ENCODE measurements at regions not wholly inside any gene's neighbourhood (a gene's known extent, or its start where the extent isn't known, plus 50 kb on each side); places are given as distances from the start of the nearest gene placed in this dataset.
"Not testable (repeated sequence)": the region's sequence is repeated elsewhere in the genome, so short reads cannot be mapped to it uniquely, and the experiment has no call there.

GRCh38 chr3:87873136-87873535, 185.7 kb downstream of the CGGBP1 start:
- no peak for DNase-seq (ENCODE audit: low spot score)

GRCh38 chr3:87867001-87867400, 191.8 kb downstream of the CGGBP1 start:
- DNase-seq (ENCODE audit: low spot score): no peak

- DNase-seq (ENCODE audit: low spot score): no peak
Measured at GRCh38 chr3:87856126-87856525, 202.7 kb downstream of the CGGBP1 start.

- DNase-seq (ENCODE audit: low spot score): no peak
Measured at GRCh38 chr3:87855616-87856015, 203.2 kb downstream of the CGGBP1 start.

GRCh38 chr3:87855211-87855610, 203.6 kb downstream of the CGGBP1 start:
- no peak for DNase-seq (ENCODE audit: low spot score)

DNA sequence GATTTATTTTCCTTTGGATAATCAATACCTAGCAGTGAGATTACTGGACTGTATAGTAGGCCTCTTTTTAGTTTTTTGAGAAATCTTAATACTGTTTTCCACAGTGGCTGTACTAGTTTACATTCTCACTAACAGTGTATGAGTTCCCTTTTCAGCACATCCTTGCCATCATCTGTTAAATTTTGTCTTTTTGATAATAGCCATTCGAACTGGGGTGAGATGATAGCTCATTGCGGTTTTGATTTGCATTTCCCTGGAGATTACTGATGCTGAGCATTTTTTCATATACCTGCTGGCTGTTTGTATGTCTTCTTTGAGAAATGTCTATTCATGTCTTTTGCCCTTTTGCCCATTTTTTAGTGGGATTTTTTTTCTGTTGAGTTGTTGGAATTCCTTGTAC, 210.8 kb downstream of the CGGBP1 start:
- no peak for DNase-seq (ENCODE audit: low spot score)

DNA sequence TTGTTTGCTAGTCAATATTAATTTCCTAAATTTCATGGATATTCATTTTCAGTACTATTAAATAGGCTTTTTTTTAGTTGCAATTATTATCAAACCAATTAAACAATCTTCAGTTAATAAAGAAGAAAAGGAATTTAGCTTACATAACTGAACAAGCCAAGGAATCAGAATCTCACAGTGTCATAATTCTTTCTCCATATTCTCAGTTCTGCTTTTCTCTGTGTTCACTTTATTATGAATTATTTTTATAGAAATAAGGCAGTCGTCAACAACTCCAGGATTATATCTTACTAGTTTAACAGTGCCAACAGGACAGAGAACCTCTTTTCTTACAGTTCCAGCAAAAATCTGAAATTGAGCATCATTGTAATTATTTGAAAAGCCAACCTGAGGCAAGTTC, 221.7 kb downstream of the CGGBP1 start:
- no peak for DNase-seq (ENCODE audit: low spot score)

GRCh38 chr3:87836026-87836425, 222.8 kb downstream of the CGGBP1 start:
- no peak for DNase-seq (ENCODE audit: low spot score)

DNA sequence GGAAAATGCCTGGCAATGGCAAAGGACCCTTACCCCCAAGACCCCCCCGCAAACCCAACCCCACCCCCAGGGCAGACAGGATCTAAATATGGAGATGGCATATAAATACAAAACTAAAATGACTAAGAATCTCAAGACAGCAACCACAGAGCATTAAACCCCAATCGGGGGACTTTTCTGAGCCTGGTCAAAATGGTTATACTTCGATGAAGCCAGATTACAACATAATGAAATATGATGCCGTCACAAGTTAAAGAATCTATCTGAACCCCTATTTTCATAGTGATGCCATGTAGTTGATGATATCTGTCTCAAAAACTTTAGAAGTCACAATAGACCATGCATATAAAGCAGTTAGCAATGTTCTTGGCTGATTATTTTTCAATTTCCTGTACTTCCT, 223.6 kb downstream of the CGGBP1 start:
- no peak for DNase-seq (ENCODE audit: low spot score)

DNA sequence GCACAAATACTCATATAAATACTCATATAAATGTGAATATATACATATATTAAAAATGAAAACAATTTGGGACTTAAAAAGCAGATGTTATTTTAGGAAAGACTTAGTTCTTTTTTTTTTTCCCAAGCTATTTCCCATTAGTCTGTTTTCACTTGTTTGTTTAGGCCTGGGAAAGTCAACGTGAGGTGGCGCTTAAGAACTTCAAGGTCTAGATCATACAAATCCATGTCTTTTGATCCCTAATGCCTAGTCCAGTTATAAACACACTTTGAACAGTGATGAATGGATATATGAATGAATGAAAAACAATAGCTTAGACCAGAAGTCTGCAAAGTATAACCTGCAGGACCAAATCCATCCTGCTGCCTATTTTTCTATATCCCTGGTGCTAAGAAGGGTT, 224.5 kb downstream of the CGGBP1 start:
- no peak for DNase-seq (ENCODE audit: low spot score)

GRCh38 chr3:87833039-87833377, 225.8 kb downstream of the CGGBP1 start:
- DNase-seq (ENCODE audit: low spot score): no peak

DNA sequence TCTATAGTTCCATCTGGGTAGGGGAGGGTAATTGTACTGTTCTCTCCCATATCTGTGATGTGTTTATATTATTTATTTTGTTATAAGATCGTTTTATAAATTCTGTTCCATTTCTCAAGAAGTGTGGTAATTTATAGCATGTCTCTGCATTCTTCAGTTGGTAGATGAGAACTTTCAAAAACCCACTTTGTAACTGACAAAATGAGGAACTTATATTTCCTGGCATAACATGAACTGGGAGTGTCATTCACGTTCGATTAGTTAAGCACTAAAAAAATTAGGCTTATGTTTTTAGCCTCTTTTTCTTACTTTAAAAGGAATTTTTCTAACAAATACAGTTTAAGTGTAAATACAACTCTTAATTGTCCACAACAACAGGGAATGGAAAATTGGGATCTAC, 230.8 kb downstream of the CGGBP1 start:
- DNase-seq (ENCODE audit: low spot score): no peak

- DNase-seq (ENCODE audit: low spot score): no peak
Measured at GRCh38 chr3:87822563-87822962, 236.2 kb downstream of the CGGBP1 start.

- DNase-seq (ENCODE audit: low spot score): not testable (repeated sequence)
Measured at GRCh38 chr3:87813503-87813902, 245.3 kb downstream of the CGGBP1 start.

DNA sequence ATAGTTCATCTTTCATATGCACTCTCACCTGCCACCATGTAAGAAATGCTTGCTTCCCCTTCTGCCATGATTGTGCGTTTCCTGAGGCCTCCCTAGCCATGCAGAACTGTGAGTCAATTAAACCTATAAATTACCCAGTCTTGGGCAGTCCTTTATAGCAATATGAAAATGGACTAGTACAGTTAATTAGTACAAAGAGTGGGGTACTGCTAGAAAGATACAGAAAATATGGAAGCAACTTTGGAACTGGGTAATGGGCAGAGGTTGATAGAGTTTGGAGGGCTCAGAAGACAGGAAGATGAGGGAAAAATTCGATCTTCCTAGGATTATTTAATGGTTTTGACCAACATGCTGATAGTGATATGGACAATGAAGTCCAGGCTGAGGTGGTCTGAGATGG, 246.9 kb downstream of the CGGBP1 start:
- DNase-seq (ENCODE audit: low spot score): no peak

GRCh38 chr3:87810452-87811016, 248.3 kb downstream of the CGGBP1 start:
- no peak for DNase-seq (ENCODE audit: low spot score)

GRCh38 chr3:87805670-87806069, 253.1 kb downstream of the CGGBP1 start:
- no peak for DNase-seq (ENCODE audit: low spot score)

DNA sequence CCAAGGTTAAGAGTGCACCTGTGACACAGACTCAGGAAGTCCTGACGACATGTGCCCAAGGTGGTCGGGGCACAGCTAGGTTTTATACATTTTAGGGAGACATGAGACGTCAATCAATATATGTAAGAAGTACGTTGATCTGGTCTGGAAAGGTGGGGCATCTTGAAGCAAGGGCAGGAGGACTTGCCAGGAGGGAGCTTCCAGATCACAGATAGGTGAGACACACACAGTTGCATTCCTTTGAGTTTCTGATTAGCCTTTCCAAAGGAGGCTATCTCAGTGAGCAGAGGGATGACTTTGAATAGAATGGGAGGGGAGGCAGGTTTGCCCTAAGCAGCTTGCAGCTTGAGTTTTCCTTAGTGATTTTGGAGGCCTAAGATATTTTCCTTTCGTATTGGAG, 257.4 kb downstream of the CGGBP1 start:
- no peak for DNase-seq (ENCODE audit: low spot score)

DNA sequence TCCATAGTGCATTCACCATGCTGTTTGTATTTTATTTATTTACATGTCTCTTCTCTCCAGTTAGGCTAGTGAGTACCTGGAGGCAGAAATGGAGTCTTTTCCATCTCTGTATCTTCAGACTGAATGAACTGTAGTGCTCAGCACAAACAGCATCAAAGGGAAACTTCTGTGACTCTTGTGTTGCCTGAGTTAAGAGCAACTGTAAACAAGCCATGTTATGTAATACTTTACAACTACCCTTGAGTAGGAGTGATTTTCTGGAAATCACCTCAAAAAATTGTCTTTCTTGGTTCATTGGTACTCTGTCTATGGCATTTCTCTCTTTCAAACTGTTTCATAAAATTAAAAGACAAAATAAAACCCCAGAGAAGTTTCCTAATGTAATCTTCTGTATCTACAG, 258.3 kb downstream of the CGGBP1 start:
- no peak for DNase-seq (ENCODE audit: low spot score)

DNA sequence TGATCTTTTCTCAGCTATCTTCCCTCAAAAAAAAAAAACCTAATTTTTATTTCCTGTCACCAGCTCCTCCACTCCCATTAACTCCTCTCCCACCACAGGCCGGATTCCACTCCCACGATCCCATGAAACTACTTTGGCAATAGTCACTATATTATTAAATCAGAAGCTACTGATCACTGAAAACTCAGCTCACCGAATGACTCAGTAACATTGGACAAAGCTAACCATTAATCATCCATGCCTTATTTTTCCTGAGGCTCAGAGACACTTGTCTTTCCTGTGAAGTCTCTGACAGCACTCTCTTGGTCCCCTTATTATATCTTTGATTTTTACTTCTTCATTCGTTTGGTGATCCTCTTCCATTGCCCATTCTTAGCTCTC, 260.2 kb downstream of the CGGBP1 start:
- no peak for DNase-seq (ENCODE audit: low spot score)

DNA sequence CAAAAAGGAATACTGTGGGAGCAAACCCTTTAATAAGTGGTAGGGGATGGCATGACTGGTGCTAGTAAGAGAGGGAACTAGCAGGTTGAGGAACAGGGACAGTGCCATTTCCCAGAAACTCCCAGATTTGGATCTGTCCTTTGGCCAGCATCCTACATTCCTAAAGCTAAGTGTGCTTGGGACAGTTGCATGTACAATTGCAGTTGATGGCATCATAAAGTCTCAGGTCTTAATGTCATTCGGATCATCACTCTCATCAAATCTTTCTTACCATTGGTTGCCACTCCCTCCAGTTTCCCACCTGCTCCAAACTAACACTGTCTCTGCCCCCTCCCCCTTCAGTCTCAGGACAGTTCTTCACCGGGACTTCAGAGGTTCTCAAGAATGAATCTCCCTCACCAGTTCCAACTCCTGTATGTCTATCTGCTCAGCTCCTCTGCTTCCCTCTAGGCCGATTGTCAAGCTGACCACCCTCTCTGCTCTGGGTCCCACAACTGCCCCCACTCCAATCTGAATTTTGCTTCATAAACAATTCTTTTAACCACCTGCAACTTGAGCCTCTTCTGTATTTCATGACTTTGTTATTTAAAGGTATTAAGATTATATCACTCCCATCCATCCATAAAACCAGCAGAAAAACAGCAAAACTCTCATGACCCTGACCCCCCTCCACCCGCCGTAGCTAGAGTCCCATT, 260.8 kb downstream of the CGGBP1 start:
- no peak for DNase-seq (ENCODE audit: low spot score)

GRCh38 chr3:87796843-87797185, 262.0 kb downstream of the CGGBP1 start:
- DNase-seq (ENCODE audit: low spot score): no peak

- DNase-seq (ENCODE audit: low spot score): no peak
Measured at GRCh38 chr3:87796137-87796842, 262.5 kb downstream of the CGGBP1 start.

DNA sequence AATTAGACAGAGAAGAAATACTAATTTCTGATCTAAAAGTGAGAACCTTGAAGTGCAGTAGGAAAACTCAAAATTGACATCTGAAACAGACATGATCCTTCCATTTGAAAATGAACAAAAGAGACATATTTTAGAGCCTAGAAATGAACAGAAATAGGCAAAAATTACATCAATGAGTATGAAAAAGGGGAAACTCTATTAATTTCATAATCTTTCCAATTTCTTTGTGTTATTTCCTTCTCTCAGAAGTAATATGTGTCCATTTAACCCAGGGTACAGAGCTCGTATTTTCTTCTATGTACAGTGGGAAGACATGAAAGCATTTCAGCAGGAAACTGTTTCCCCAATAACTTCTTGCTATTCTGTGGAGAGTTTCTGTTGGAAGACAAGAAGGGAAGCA, 263.1 kb downstream of the CGGBP1 start:
- no peak for DNase-seq (ENCODE audit: low spot score)
